OCI-LY3 (cell line): ENCODE measurements at regions not wholly inside any gene's neighbourhood (a gene's known extent, or its start where the extent isn't known, plus 50 kb on each side); places are given as distances from the start of the nearest gene placed in this dataset.

Experiments used
- CTCF ChIP-seq: fragments of 200-600, 300-600 bp; sonication (generic); IDR thresholded peaks from 2 replicates; pipeline ENCODE4 v1.5.1; 2014; ENCODE audit warnings: antibody characterized with exemption, low read length, low read depth
- EZH2phosphoT487 ChIP-seq: fragments of 200-600 bp; shearing (Covaris generic); IDR thresholded peaks from 2 replicates; pipeline ENCODE4 v1.6.1; 2018; ENCODE audit warnings: antibody characterized with exemption, mixed run types, low read depth

GRCh38 chr5:162434281-162434680 is 366.7 kb downstream of the GABRG2 start:
- TF ChIP-seq CTCF (no peak), EZH2phosphoT487 (no peak)
